Prostate gland (tissue), 2 donors: ENCODE measurements at regions not wholly inside any gene's neighbourhood (a gene's known extent, or its start where the extent isn't known, plus 50 kb on each side); places are given as distances from the start of the nearest gene placed in this dataset.

ENCODE experiments used
- CTCF ChIP-seq, 4 experiments: fragments of 200-600 bp in 2 of 4; fragments of 450-650 bp in 2 of 4; sonication (generic) in 2 of 4; IDR thresholded peaks; 1 replicate in 3 of 4; 2 replicates in 1 of 4; pipeline ENCODE4 v1.5.1; 2016 to 2019; ENCODE audit warnings: antibody characterized with exemption in 4 of 4, mild to moderate bottlenecking in 2 of 4, moderate library complexity in 2 of 4
- POLR2A ChIP-seq: fragments of 450-650 bp; IDR thresholded peaks from one replicate; pipeline ENCODE4 v1.6.1; 2016; ENCODE audit warnings: antibody characterized with exemption, mild to moderate bottlenecking
- POLR2AphosphoS5 ChIP-seq: sonication (generic); formaldehyde crosslinking; IDR thresholded peaks from one replicate; pipeline ENCODE4 v1.6.1; 2017; ENCODE audit warnings: antibody characterized with exemption

GRCh38 chr1:232351335-232351734, 278.6 kb downstream of the SIPA1L2 start:
- TF ChIP-seq CTCF (IDR thresholded peaks at IDR 0.05) (no peak), POLR2AphosphoS5 (no peak), POLR2A (no peak)
